AG09309 (cell line): ENCODE measurements at regions not wholly inside any gene's neighbourhood (a gene's known extent, or its start where the extent isn't known, plus 50 kb on each side); places are given as distances from the start of the nearest gene placed in this dataset.

Experiments
- DNase-seq: peaks from one replicate; pipeline ENCODE4 v3.0.0-alpha.2; 2010; ENCODE audit warnings: low read depth
- H3K4me3 ChIP-seq: 2 replicates; pipeline ENCODE4 v1.5.1; 2011; ENCODE audit warnings: mild to moderate bottlenecking, low read depth, low read length, moderate library complexity; ENCODE audit not compliant: control insufficient read depth
- CTCF ChIP-seq: IDR thresholded peaks from 2 replicates; pipeline ENCODE4 v1.5.1; 2011; ENCODE audit warnings: mild to moderate bottlenecking, low read depth, low read length, inconsistent platforms; ENCODE audit not compliant: insufficient read depth, control insufficient read depth; ENCODE audit errors: missing control alignments

GRCh38 chr11:70951139-70951804, 301.1 kb downstream of the SHANK2 start:
- TF ChIP-seq CTCF: no peak
- H3K4me3 ChIP-seq: no peak overlapping the region
- DNase-seq: no peak

- H3K4me3 ChIP-seq: no peak overlapping the region
- no peak for DNase-seq
- no peak for TF ChIP-seq CTCF
Measured at GRCh38 chr11:70952191-70952590, 300.2 kb downstream of the SHANK2 start.

- no peak for DNase-seq
- H3K4me3 ChIP-seq: no peak overlapping the region
- TF ChIP-seq CTCF: no peak
Measured at GRCh38 chr11:70953720-70954119, 298.7 kb downstream of the SHANK2 start.

GRCh38 chr11:70954471-70954870, 297.9 kb downstream of the SHANK2 start:
- TF ChIP-seq CTCF: no peak
- no peak for DNase-seq
- no peak overlapping the region for H3K4me3 ChIP-seq
